ENCODE measurements at regions not wholly inside any gene's neighbourhood (a gene's known extent, or its start where the extent isn't known, plus 50 kb on each side); places are given as distances from the start of the nearest gene placed in this dataset.
"Not testable (repeated sequence)": the region's sequence is repeated elsewhere in the genome, so short reads cannot be mapped to it uniquely, and the experiment has no call there.

- DNase-seq (ENCODE audit: low spot score), result no peak
Measured at GRCh38 chr1:199449221-199449620, 578.3 kb upstream of the NR5A2 start.

GRCh38 chr1:199449681-199450080 lies 577.8 kb upstream of the NR5A2 start:
- DNase-seq (ENCODE audit: low spot score), result no peak

- no peak for DNase-seq (ENCODE audit: low spot score)
Measured at GRCh38 chr1:199452627-199453026, 574.9 kb upstream of the NR5A2 start.

- no peak for DNase-seq (ENCODE audit: low spot score)
Measured at GRCh38 chr1:199453723-199454122, 573.8 kb upstream of the NR5A2 start.

GRCh38 chr1:199460933-199461332 lies 566.6 kb upstream of the NR5A2 start:
- DNase-seq (ENCODE audit: low spot score), result no peak

- peak; percentile 48 for DNase-seq (ENCODE audit: low spot score)
Measured at GRCh38 chr1:199463521-199464127, 563.9 kb upstream of the NR5A2 start.

DNA sequence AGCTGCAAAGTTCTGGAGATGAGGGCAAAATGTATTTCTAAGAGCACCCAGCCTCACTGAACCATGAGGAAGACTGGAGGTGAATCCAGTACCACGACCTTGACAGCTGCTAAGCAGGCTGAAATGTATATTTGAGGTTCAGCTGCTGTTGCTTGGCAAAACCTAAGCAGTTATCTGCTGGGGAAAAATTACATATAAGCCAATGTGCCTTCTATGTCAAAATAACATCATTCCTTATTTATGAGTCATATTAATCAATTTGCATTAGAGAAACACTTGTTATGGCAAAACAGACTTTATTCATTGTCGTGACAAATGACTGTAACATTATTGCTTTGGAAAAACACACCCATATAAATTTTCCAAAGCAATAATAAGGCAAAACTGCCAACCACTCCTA lies 560.5 kb upstream of the NR5A2 start:
- no peak for DNase-seq (ENCODE audit: low spot score)

DNA sequence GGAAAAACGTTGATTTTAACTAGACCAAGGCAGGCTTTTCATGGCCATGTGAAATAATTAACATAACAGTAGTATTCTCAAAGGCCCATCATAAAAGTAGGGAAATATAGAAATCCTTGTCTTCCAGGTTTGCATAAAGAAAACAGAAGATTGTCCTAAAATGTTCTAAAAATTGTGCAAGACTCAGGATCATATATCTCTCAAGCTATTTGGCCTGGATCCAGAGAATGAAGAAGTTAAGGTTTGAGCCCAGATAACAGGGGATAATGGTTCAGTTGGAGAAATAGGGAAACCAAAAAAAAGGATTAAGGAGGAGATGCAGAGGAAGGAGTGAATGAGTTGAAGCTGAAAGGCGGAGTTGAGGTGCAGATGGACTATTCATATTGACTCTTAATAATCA lies 555.5 kb upstream of the NR5A2 start:
- DNase-seq (ENCODE audit: low spot score), result no peak

DNA sequence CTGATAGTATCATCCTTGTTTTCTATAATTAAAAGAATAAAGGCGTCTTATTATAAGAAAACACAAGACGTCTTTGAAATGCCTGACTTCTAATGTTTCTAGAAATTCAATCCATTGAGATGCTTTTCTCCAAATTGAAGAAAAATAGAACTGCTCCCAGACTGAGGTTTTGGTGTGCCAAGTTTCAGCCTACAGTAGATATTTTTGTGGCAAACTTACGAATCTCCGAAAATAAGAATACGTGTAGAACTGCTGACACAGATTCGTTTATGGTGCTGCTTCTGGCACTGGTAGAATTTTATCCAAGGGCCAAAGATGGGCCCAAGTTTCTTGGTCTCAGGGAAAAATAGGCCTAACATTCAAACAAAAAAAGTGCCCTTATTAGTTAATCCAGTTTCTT lies 554.5 kb upstream of the NR5A2 start:
- no peak for DNase-seq (ENCODE audit: low spot score)

DNA sequence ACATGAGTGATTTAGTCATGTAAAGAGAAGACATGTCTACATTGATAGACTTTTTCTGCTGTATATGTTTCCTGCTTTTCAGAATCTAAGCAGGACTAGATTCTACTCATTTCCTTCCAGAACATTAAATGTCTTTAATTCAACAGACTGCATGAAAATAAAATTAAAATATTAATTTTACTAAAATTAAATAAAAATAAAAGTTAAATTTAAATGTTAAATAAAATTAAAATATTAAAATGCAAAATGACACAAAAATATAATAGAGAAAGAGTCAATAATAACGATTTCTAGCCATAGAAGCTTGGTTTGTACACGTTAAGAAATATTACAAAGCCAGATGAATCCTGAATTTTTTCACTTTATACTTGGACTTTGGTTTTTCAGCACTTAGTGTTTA lies 552.8 kb upstream of the NR5A2 start:
- DNase-seq (ENCODE audit: low spot score), result no peak

DNA sequence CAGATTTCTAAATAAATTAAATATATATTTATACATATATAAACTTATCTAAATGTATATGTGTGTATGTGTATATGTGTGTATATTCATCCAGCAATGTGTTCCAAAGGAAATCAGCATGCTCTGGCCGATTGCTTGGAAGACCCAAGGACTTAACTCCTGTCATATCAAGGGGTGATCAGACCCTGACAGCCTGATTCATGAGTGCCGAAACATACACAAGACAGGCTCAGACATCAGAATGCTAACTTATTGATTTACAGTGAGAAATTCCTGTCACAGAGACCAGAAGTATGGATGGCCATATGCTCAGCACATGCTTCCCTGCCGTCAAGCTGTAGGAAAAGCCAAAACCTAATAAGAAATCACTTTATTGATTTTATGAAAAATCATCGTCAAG lies 545.1 kb upstream of the NR5A2 start:
- DNase-seq (ENCODE audit: low spot score), result no peak

- no peak for DNase-seq (ENCODE audit: low spot score)
Measured at GRCh38 chr1:199489594-199489993, 537.9 kb upstream of the NR5A2 start.

GRCh38 chr1:199490769-199491527 lies 536.6 kb upstream of the NR5A2 start:
- DNase-seq (ENCODE audit: low spot score), result no peak

DNA sequence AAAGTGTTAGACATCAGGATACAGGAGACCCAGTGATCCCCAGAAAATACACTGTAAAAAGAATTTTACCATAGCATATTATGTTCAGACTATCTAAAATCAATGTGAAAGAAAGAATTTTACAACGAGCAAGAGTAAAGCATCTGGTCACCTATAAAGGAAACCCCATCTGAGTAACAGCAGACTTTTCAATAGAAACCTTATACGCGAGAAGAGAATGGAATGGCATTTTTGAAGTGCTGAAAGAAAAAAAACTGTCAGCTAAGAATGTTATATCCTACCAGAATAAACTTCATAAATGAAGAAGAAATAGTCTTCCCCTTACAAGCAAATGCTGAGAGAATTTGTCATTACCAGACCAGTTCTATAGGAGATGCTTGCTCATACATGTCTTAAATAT lies 532.1 kb upstream of the NR5A2 start:
- DNase-seq (ENCODE audit: low spot score), result no peak

- DNase-seq (ENCODE audit: low spot score), result not testable (repeated sequence)
Measured at GRCh38 chr1:199498802-199499201, 528.7 kb upstream of the NR5A2 start.

- DNase-seq (ENCODE audit: low spot score), result no peak
Measured at GRCh38 chr1:199508072-199508471, 519.4 kb upstream of the NR5A2 start.

DNA sequence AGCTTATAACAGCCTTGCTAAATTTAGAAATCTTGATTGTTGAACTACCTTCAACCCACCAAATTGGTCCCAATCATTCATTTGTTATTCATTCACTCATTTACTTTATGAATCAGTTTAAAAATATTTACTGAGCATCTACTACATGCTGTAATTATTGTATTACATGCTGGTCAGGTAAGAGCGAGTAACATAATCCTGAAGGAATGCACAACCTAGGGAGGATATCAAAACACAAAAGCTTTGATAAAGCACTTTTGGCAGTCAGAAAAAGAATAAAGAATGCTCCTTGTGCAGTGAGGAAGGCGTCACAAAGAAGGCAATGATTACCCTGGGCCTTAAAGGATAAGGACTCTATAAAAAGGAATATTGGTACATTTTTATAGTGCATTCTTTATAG lies 518.9 kb upstream of the NR5A2 start:
- no peak for DNase-seq (ENCODE audit: low spot score)

GRCh38 chr1:199509456-199509855 lies 518.1 kb upstream of the NR5A2 start:
- DNase-seq (ENCODE audit: low spot score), result no peak

- no peak for DNase-seq (ENCODE audit: low spot score)
Measured at GRCh38 chr1:199510314-199510713, 517.2 kb upstream of the NR5A2 start.

DNA sequence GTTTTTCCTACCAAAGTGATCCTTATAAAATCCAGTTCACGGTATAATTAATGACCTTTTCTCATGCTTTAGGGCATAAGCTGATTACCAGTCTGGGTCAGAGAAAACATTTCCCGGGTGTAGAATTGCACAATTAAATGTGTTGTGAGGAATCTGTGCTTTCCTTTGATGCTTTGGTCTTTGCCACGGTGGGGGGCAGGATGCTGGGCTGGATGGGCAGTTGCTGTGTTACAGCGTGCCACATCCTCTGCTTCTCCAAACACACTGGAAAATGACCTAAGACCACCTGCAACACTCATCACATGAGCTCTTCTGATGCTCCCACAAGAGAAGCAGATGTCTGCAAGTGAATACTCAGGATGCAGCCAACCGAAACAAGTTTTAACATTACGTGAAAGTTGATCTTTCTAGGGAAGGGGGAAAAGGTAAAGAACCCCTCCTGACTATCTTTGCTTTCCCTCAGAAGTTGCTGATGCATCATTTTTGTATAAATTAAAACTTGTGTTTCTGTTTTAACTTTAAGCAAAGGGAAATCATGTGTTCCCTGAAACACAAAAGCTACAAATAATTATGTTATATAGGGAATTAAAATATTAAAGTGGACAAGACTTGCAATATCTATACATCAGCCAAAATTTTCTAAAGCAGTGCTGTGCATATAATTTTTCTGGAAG lies 515.3 kb upstream of the NR5A2 start:
- no peak for DNase-seq (ENCODE audit: low spot score)

DNA sequence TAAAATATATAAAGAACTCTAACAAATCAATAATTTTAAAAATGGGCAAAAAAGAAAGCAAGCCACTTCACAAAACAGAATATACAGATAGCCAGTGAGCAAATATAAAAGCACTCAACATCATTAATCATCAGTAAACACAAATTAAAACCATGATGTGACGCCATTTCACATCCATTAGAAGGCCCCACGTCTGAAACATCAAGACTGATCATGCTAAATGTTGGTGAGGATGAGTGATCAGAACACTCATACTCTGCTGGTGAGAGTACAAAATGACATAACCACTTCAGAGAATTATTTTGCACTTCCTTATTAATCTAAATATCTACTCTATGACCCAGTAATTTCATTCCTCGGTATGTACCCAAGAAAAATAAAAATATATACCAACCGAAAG lies 512.2 kb upstream of the NR5A2 start:
- no peak for DNase-seq (ENCODE audit: low spot score)

DNA sequence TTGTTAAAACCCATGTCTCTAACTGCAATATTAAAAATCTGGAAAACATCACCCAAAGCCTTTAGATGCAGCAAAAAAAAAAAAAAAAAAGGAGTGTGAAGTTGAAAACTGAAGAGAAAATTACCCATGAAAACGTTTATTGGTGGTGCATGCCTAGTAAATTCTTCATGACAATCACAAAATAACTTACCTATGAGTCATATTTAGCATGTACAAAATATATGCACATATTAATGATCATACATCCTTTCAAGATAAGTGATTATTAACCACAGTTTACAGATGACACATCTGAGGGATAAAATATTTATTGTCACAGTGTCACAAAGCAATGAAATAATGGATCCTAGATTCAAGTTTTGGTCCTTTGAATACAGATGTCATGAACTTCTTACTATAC lies 505.2 kb upstream of the NR5A2 start:
- DNase-seq (ENCODE audit: low spot score), result no peak

GRCh38 chr1:199522936-199523335 lies 504.6 kb upstream of the NR5A2 start:
- no peak for DNase-seq (ENCODE audit: low spot score)

All from kidney capillary endothelial cell (primary cell).